Gastrocnemius medialis (tissue), 4 donors: ENCODE measurements at regions not wholly inside any gene's neighbourhood (a gene's known extent, or its start where the extent isn't known, plus 50 kb on each side); places are given as distances from the start of the nearest gene placed in this dataset.

Source experiments
- CTCF ChIP-seq, 5 experiments: fragments of 450-650 bp in 3 of 5; fragments of 200-600 bp in 2 of 5; sonication (generic) in 2 of 5; IDR thresholded peaks in 4 of 5; conservative IDR thresholded peaks in 1 of 5; 1 replicate in 4 of 5; 2 replicates in 1 of 5; pipeline ENCODE4 v1.5.1; 2016 to 2019; ENCODE audit warnings: antibody characterized with exemption in 5 of 5, mild to moderate bottlenecking in 3 of 5, moderate library complexity in 3 of 5
- POLR2A ChIP-seq, 2 donors: fragments of 450-650 bp; IDR thresholded peaks; one replicate each; pipeline ENCODE4 v1.6.1; 2017; ENCODE audit warnings: antibody characterized with exemption in 2 of 2, mild to moderate bottlenecking in 2 of 2, moderate library complexity in 2 of 2

- TF ChIP-seq POLR2A (IDR thresholded peaks at IDR 0.05) (no peak), CTCF (IDR thresholded peaks at IDR 0.05 in 4 of 5, conservative IDR thresholded peaks at IDR 0.05 in 1 of 5) (no peak)
These were observed 156.2 kb downstream of the TNFSF18 start for GRCh38 chr1:172894349-172895049.
